HEK293 (cell line): ENCODE measurements at regions not wholly inside any gene's neighbourhood (a gene's known extent, or its start where the extent isn't known, plus 50 kb on each side); places are given as distances from the start of the nearest gene placed in this dataset.

ENCODE experiments used
- HOXA7 ChIP-seq: sonication (generic); formaldehyde crosslinking; IDR thresholded peaks from 2 replicates; pipeline ENCODE4 v1.8.1; 2022; ENCODE audit warnings: missing genetic modification reagents, borderline replicate concordance
- SETDB1 ChIP-seq: IDR thresholded peaks from one replicate; pipeline ENCODE4 v1.6.1; 2017; ENCODE audit warnings: mild to moderate bottlenecking, low read length, moderate library complexity, mixed read lengths; ENCODE audit not compliant: insufficient read length
- WT1 ChIP-seq: fragments of 450-650 bp; formaldehyde crosslinking; IDR thresholded peaks from 2 replicates; pipeline ENCODE4 v1.5.1; 2016; ENCODE audit warnings: missing biosample characterization, missing genetic modification characterization
- ZNF202 ChIP-seq: fragments of 450-650 bp; formaldehyde crosslinking; IDR thresholded peaks from 2 replicates; pipeline ENCODE4 v1.5.1; 2016; ENCODE audit warnings: missing biosample characterization, missing genetic modification characterization, borderline replicate concordance
- ZNF423 ChIP-seq: fragments of 450-650 bp; formaldehyde crosslinking; IDR thresholded peaks from 2 replicates; pipeline ENCODE4 v1.5.1; 2016; ENCODE audit warnings: missing biosample characterization, missing genetic modification characterization
- TF ChIP-seq, protein P1 (sequence below): fragments of 450-650 bp; formaldehyde crosslinking; IDR thresholded peaks from 2 replicates; pipeline ENCODE4 v1.5.1; 2016; ENCODE audit warnings: missing biosample characterization, missing genetic modification characterization
- TF ChIP-seq, protein P2 (sequence below): fragments of 450-650 bp; formaldehyde crosslinking; IDR thresholded peaks from 2 replicates; pipeline ENCODE4 v1.5.1; 2016; ENCODE audit warnings: missing biosample characterization, missing genetic modification characterization, low read depth
- TF ChIP-seq, protein P3 (sequence below): fragments of 450-650 bp; formaldehyde crosslinking; IDR thresholded peaks from 2 replicates; pipeline ENCODE4 v1.5.1; 2016; ENCODE audit warnings: missing biosample characterization, missing genetic modification characterization
- TF ChIP-seq, protein P4 (sequence below): fragments of 450-650 bp; formaldehyde crosslinking; IDR thresholded peaks from 2 replicates; pipeline ENCODE4 v1.5.1; 2016; ENCODE audit warnings: missing biosample characterization, missing genetic modification characterization
- TF ChIP-seq, protein P5 (sequence below): fragments of 450-650 bp; formaldehyde crosslinking; IDR thresholded peaks from 2 replicates; pipeline ENCODE4 v1.5.1; 2016; ENCODE audit warnings: missing biosample characterization, missing genetic modification characterization
- TF ChIP-seq, protein P6 (sequence below): fragments of 450-650 bp; formaldehyde crosslinking; IDR thresholded peaks from 2 replicates; pipeline ENCODE4 v1.5.1; 2016; ENCODE audit warnings: missing biosample characterization, missing genetic modification characterization

DNA sequence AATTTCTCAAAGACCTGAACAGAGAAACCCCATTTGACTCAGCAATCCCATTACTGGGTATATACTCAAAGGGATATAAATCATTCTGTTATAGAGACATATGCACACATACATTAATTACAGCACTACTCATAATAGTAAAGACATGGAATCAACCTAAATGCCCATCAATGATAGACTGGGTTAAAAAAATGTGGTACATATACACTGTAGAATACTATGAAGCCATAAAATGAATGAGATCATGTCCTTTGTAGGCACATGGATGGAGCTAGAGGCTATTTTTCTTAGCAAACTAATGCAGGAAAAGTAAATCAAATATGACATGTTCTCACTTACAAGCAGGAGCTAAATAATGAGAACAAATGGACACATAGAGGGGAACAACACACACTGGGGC, 303.8 kb downstream of the BTG1 start:
- TF ChIP-seq, protein P1, sequence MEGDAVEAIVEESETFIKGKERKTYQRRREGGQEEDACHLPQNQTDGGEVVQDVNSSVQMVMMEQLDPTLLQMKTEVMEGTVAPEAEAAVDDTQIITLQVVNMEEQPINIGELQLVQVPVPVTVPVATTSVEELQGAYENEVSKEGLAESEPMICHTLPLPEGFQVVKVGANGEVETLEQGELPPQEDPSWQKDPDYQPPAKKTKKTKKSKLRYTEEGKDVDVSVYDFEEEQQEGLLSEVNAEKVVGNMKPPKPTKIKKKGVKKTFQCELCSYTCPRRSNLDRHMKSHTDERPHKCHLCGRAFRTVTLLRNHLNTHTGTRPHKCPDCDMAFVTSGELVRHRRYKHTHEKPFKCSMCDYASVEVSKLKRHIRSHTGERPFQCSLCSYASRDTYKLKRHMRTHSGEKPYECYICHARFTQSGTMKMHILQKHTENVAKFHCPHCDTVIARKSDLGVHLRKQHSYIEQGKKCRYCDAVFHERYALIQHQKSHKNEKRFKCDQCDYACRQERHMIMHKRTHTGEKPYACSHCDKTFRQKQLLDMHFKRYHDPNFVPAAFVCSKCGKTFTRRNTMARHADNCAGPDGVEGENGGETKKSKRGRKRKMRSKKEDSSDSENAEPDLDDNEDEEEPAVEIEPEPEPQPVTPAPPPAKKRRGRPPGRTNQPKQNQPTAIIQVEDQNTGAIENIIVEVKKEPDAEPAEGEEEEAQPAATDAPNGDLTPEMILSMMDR (tag by site-specific recombination): no peak
- TF ChIP-seq SETDB1 (no peak), ZNF202 (tag by site-specific recombination) (no peak), ZNF423 (tag by site-specific recombination) (no peak), WT1 (no peak; the same call in 1 of the 2 replicates), HOXA7 (no peak)
- TF ChIP-seq, protein P2, sequence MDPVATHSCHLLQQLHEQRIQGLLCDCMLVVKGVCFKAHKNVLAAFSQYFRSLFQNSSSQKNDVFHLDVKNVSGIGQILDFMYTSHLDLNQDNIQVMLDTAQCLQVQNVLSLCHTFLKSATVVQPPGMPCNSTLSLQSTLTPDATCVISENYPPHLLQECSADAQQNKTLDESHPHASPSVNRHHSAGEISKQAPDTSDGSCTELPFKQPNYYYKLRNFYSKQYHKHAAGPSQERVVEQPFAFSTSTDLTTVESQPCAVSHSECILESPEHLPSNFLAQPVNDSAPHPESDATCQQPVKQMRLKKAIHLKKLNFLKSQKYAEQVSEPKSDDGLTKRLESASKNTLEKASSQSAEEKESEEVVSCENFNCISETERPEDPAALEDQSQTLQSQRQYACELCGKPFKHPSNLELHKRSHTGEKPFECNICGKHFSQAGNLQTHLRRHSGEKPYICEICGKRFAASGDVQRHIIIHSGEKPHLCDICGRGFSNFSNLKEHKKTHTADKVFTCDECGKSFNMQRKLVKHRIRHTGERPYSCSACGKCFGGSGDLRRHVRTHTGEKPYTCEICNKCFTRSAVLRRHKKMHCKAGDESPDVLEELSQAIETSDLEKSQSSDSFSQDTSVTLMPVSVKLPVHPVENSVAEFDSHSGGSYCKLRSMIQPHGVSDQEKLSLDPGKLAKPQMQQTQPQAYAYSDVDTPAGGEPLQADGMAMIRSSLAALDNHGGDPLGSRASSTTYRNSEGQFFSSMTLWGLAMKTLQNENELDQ (tag by site-specific recombination): no peak
- TF ChIP-seq, protein P3, sequence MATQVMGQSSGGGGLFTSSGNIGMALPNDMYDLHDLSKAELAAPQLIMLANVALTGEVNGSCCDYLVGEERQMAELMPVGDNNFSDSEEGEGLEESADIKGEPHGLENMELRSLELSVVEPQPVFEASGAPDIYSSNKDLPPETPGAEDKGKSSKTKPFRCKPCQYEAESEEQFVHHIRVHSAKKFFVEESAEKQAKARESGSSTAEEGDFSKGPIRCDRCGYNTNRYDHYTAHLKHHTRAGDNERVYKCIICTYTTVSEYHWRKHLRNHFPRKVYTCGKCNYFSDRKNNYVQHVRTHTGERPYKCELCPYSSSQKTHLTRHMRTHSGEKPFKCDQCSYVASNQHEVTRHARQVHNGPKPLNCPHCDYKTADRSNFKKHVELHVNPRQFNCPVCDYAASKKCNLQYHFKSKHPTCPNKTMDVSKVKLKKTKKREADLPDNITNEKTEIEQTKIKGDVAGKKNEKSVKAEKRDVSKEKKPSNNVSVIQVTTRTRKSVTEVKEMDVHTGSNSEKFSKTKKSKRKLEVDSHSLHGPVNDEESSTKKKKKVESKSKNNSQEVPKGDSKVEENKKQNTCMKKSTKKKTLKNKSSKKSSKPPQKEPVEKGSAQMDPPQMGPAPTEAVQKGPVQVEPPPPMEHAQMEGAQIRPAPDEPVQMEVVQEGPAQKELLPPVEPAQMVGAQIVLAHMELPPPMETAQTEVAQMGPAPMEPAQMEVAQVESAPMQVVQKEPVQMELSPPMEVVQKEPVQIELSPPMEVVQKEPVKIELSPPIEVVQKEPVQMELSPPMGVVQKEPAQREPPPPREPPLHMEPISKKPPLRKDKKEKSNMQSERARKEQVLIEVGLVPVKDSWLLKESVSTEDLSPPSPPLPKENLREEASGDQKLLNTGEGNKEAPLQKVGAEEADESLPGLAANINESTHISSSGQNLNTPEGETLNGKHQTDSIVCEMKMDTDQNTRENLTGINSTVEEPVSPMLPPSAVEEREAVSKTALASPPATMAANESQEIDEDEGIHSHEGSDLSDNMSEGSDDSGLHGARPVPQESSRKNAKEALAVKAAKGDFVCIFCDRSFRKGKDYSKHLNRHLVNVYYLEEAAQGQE (tag by site-specific recombination): no peak
- TF ChIP-seq, protein P4, sequence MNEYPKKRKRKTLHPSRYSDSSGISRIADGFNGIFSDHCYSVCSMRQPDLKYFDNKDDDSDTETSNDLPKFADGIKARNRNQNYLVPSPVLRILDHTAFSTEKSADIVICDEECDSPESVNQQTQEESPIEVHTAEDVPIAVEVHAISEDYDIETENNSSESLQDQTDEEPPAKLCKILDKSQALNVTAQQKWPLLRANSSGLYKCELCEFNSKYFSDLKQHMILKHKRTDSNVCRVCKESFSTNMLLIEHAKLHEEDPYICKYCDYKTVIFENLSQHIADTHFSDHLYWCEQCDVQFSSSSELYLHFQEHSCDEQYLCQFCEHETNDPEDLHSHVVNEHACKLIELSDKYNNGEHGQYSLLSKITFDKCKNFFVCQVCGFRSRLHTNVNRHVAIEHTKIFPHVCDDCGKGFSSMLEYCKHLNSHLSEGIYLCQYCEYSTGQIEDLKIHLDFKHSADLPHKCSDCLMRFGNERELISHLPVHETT: no peak
- TF ChIP-seq, protein P5, sequence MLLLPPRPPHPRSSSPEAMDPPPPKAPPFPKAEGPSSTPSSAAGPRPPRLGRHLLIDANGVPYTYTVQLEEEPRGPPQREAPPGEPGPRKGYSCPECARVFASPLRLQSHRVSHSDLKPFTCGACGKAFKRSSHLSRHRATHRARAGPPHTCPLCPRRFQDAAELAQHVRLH (tag by site-specific recombination): no peak
- TF ChIP-seq, protein P6, sequence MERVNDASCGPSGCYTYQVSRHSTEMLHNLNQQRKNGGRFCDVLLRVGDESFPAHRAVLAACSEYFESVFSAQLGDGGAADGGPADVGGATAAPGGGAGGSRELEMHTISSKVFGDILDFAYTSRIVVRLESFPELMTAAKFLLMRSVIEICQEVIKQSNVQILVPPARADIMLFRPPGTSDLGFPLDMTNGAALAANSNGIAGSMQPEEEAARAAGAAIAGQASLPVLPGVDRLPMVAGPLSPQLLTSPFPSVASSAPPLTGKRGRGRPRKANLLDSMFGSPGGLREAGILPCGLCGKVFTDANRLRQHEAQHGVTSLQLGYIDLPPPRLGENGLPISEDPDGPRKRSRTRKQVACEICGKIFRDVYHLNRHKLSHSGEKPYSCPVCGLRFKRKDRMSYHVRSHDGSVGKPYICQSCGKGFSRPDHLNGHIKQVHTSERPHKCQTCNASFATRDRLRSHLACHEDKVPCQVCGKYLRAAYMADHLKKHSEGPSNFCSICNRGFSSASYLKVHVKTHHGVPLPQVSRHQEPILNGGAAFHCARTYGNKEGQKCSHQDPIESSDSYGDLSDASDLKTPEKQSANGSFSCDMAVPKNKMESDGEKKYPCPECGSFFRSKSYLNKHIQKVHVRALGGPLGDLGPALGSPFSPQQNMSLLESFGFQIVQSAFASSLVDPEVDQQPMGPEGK (tag by site-specific recombination): no peak
